GM12878 (cell line): ENCODE measurements at regions not wholly inside any gene's neighbourhood (a gene's known extent, or its start where the extent isn't known, plus 50 kb on each side); places are given as distances from the start of the nearest gene placed in this dataset.

ENCODE experiments used
- ATAC-seq: fragments of 200-7000 bp; cut with Tn5 transposase; 3 replicates; pipeline ENCODE4 v1.9.1; 2020; ENCODE audit warnings: mild to moderate bottlenecking, moderate library complexity
- BruUV-seq: library from RNA; stranded (reverse); fragments of 400-500 nt; replicated peaks from 2 replicates; lab custom pipeline; 2021; lab: Mats Ljungman, UMichigan
- CTCF ChIA-PET: fragments of 300-600 bp; sonication (Branson Sonifier 250); formaldehyde crosslinking; extraction: SDS; loops from one replicate; lab custom pipeline; 2021; ENCODE audit warnings: inconsistent platforms; lab: Yijun Ruan, JAX
- POLR2A ChIA-PET: fragments of 350-600 bp; formaldehyde crosslinking; extraction: SDS; loops from one replicate; lab custom pipeline; 2021; ENCODE audit warnings: inconsistent platforms; lab: Charles Lee
- RAD21 ChIA-PET: fragments of 300-600 bp; sonication (Branson Sonifier 250); formaldehyde crosslinking; loops from one replicate; lab custom pipeline; 2023; ENCODE audit warnings: antibody characterized with exemption; ENCODE audit not compliant: unreplicated experiment; lab: Charles Lee
- SMC1A ChIA-PET: fragments of 300-600 bp; sonication (Branson Sonifier 250); formaldehyde crosslinking; loops from one replicate; lab custom pipeline; 2023; ENCODE audit not compliant: unreplicated experiment, uncharacterized antibody; lab: Charles Lee
- DNase-seq: peaks from one replicate; pipeline ENCODE4 v3.0.0-alpha.2; 2011; ENCODE audit warnings: low read depth, low spot score
- FAIRE-seq: peaks from 3 replicates; lab custom pipeline; 2011; peaks lifted over from hg19 to GRCh38; lab: Jason Lieb, UNC
- H2AFZ ChIP-seq: 2 replicates; pipeline ENCODE4 v1.6.0; 2011; ENCODE audit warnings: low read depth, low read length, control low read depth; ENCODE audit not compliant: control insufficient read depth
- H3K27ac ChIP-seq: 2 replicates; pipeline ENCODE4 v1.5.1; 2011; ENCODE audit warnings: control low read depth; ENCODE audit not compliant: control insufficient read depth, insufficient read depth
- H3K27me3 ChIP-seq, 2 experiments: replicated peaks in 1 of 2; 2 replicates each; pipeline versions ENCODE4 v1.6.0 to v1.6.1; 2011; ENCODE audit warnings: low read length in 1 of 2; ENCODE audit not compliant: control insufficient read depth in 2 of 2, insufficient read depth in 2 of 2
- H3K36me3 ChIP-seq, 2 experiments: 2 replicates each; pipeline ENCODE4 v1.5.1; 2011; ENCODE audit warnings: low read length in 1 of 2; ENCODE audit not compliant: control insufficient read depth in 2 of 2, insufficient read depth in 2 of 2
- H3K4me1 ChIP-seq: 2 replicates; pipeline ENCODE4 v1.6.1; 2011; ENCODE audit warnings: mild to moderate bottlenecking, low read length, moderate library complexity, mixed read lengths; ENCODE audit not compliant: control insufficient read depth, insufficient read depth
- H3K4me2 ChIP-seq: 2 replicates; pipeline ENCODE4 v1.6.0; 2011; ENCODE audit warnings: control low read depth; ENCODE audit not compliant: control insufficient read depth, insufficient read depth
- H3K4me3 ChIP-seq: fragments of 200-600 bp; sonication (generic); 2 replicates; pipeline ENCODE4 v1.5.1; 2016
- H3K79me2 ChIP-seq: 2 replicates; pipeline ENCODE4 v1.6.0; 2011; ENCODE audit warnings: low read length; ENCODE audit not compliant: control insufficient read depth, insufficient read depth
- H3K9ac ChIP-seq: 2 replicates; pipeline ENCODE4 v1.8.0; 2011; ENCODE audit warnings: low read length, control low read depth, mixed read lengths; ENCODE audit not compliant: control insufficient read depth, insufficient read depth
- H3K9me3 ChIP-seq: replicated peaks from 3 replicates; pipeline ENCODE4 v1.5.1; 2011; ENCODE audit warnings: mild to moderate bottlenecking, low read length; ENCODE audit not compliant: control insufficient read depth, insufficient read depth
- H4K20me1 ChIP-seq: 2 replicates; pipeline ENCODE4 v1.6.0; 2011; ENCODE audit not compliant: control insufficient read depth, insufficient read depth
- ATF3 ChIP-seq: IDR thresholded peaks from 2 replicates; pipeline ENCODE4 v1.6.1; 2011; ENCODE audit warnings: low read depth, mild to moderate bottlenecking, low read length, moderate library complexity, borderline replicate concordance; ENCODE audit errors: extremely low read depth
- CREM ChIP-seq: IDR thresholded peaks from 2 replicates; pipeline ENCODE4 v1.6.1; 2014; ENCODE audit warnings: antibody characterized with exemption, low read depth
- ELK1 ChIP-seq: IDR thresholded peaks from 2 replicates; pipeline ENCODE4 v1.6.1; 2012; ENCODE audit warnings: low read depth, low read length, improper control_type of control experiment
- IRF3 ChIP-seq: fragments of 450-650 bp; IDR thresholded peaks from 2 replicates; pipeline ENCODE4 v1.6.1; 2014; ENCODE audit warnings: mild to moderate bottlenecking
- PML ChIP-seq: IDR thresholded peaks from 2 replicates; pipeline ENCODE4 v1.6.1; 2012; ENCODE audit warnings: low read length, inconsistent platforms
- SMAD1 ChIP-seq: fragments of 450-650 bp; IDR thresholded peaks from 2 replicates; pipeline ENCODE4 v1.6.1; 2018; ENCODE audit warnings: mild to moderate bottlenecking, low read depth; ENCODE audit not compliant: partially characterized antibody
- SMAD5 ChIP-seq: IDR thresholded peaks from 2 replicates; pipeline ENCODE4 v1.6.1; 2016; ENCODE audit warnings: antibody characterized with exemption, low read depth
- ZBED1 ChIP-seq: IDR thresholded peaks from 2 replicates; pipeline ENCODE4 v1.6.1; 2016; ENCODE audit warnings: borderline replicate concordance
- WGBS: methylation state at CpG from one replicate; pipeline ENCODE4 v1.1.6; 2016; ENCODE audit warnings: low lambda C conversion rate; ENCODE audit not compliant: insufficient replicate concordance, insufficient coverage; ENCODE audit errors: missing lambda C conversion rate; 5-methylcytosine and 5-hydroxymethylcytosine counted together
- in situ Hi-C: fragments of 300-500 bp; cut with MboI; formaldehyde crosslinking; loops from 9 replicates; pipeline ENCODE4 v1.14.3; 2018; ENCODE audit warnings: mixed read lengths
- intact Hi-C: fragments of 100-400 bp; cut with micrococcal nuclease; formaldehyde crosslinking; loops from one replicate; pipeline ENCODE4 v1.14.2; 2022; ENCODE audit not compliant: unreplicated experiment

- ChIA-PET POLR2A (no interaction called here), RAD21 (no interaction called here), CTCF (no interaction called here), SMC1A (no interaction called here)
- H2AFZ ChIP-seq = no peak overlapping the region
- no peak overlapping the region for H3K4me3 ChIP-seq
- no peak overlapping the region for H3K27ac ChIP-seq
- no peaks in the 10 kb centered on the region for H3K79me2 ChIP-seq
- intact Hi-C loops = no loop called here
- H3K9me3 ChIP-seq = no peaks in the 10 kb centered on the region
- DNase-seq (no peak), FAIRE-seq (no peak), ATAC-seq (no peak)
- TF ChIP-seq IRF3 (no peak), ATF3 (no peak), SMAD1 (no peak), ELK1 (no peak), PML (no peak), ZBED1 (no peak), SMAD5 (no peak), CREM (no peak)
- H4K20me1 ChIP-seq = no peaks in the 10 kb centered on the region
- no peak overlapping the region for H3K9ac ChIP-seq
- no peaks in the 10 kb centered on the region for H3K36me3 ChIP-seq
- no peak overlapping the region for H3K4me2 ChIP-seq
- WGBS = 61% methylated on average over 5 of the region's 5 CpGs
- no peaks in the 10 kb centered on the region for H3K27me3 ChIP-seq
- no peaks in the 10 kb centered on the region for H3K4me1 ChIP-seq
- BruUV-seq = no TSS peak
- in situ Hi-C loops = no loop called here
These were observed 211.0 kb downstream of the IPO8 start for GRCh38 chr12:30484658-30485057.
